NCI-H69 (cell line): ENCODE measurements at regions not wholly inside any gene's neighbourhood (a gene's known extent, or its start where the extent isn't known, plus 50 kb on each side); places are given as distances from the start of the nearest gene placed in this dataset.
"Not testable (repeated sequence)": the region's sequence is repeated elsewhere in the genome, so short reads cannot be mapped to it uniquely, and the experiment has no call there.

Experiments
- DNase-seq: peaks from one replicate; lab custom pipeline; 2025; lab: John Stamatoyannopoulos, UW

DNA sequence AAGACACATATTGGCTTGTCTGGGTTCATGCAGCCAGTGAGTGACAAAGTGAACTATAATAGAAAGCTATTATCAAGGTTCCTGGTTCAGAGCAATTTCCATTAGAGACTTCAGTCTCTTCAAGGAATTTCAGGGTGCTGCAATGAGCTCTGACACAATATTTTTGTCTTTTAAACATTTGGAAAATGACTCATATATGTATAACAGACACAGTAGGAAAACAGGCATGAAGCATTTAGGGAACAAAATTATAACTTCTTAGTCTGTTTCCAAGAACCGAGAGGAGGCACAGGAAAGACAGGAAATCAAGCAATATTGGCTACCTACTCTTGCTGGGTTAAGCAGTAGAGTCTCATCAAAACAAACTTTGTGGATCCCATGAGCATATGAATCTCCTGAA, 170.4 kb downstream of the PTPRC start:
- no peak for DNase-seq

DNA sequence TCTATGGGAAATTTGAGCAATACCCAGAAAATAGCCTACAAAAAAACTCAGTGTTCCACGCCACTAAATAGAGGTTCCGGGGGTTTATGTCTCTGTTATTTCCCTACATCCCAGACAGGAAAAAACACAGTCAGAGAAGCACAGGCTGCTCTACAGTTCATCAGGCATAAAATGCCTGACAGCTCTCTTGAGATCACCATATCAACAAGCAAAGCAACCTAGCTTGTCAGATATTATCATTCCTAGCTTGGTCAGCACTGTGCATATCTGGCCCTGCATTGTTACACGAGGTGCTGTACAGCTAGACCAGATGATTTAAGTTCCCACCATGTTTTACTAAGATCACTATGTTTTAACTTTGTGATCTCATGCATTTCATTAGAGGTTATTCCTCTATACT, 172.6 kb downstream of the PTPRC start:
- DNase-seq: no peak

DNA sequence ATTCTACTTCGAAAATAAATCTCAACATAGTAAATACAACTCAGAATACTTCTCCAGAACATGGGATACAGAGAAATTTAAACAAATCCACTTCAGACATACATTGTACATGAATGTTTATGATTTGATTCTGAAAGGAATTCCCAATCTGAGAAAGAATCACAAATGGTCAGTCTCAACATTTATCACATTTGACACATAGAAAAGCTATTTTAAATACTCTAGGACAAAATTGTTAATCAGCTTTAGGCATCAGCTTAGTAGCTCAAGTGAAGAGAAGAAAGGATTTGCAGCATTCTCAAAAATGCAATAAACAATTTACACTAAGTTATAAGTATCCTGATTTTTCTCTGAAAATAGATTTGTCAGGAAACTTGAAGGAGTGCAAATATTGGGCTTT, 184.8 kb downstream of the PTPRC start:
- DNase-seq: no peak

DNA sequence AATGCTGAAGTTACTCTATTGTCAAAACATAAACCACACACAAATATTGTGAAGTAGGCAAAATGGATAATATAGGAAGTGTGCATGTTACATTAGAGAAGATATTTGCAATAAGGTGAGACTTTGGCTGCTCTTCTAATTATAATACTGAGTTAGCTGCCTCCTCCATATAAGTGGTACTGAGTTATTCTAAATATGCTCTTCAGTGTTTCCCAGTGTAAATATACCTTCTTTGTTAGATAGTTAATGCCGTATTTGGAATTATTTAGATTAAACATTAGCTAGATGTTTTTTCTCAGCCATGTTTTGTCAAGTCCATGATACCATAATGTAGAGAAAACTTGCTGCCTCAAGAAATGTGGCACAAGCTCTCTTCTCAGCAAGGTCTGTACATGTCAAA, 186.4 kb downstream of the PTPRC start:
- DNase-seq: no peak

DNA sequence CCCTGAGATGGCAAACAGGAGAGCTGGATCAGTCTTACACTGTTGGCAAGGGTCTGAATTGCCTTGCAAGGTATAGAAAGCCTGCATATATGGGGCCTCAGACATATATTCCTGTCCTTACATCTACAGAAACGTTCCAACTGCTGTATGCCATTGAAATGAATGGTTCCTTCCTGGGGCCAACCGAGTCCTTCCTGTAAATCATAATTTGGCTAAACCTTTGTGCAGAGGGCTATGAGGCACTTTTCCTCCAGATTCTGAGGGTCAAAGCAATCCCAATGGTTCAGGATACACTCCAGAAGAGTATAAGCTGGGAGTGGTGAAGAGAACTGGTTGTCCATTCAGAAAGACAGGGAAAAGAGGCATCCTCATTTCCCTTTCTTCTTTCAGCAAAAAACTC, 190.5 kb downstream of the PTPRC start:
- no peak for DNase-seq

DNA sequence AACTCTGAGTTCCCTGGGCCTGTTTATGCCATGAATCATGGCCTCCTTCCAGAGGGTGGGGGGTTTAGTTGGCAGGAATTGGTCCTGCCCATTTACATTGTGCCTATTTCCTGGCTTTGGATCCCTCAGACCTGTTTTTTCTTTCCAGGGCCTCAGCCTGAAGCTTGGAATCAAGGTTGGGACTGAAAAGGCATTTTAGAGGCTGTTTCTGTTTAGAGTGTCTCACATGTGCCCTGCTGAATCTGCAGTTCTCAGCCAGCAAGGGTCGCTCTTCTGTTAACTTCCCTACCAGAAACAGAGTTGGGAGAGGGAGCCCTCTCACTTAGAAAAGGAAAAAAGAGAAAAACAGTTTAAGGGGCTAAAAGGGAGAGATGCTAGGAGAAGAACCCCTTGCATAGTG, 191.1 kb downstream of the PTPRC start:
- no peak for DNase-seq

DNA sequence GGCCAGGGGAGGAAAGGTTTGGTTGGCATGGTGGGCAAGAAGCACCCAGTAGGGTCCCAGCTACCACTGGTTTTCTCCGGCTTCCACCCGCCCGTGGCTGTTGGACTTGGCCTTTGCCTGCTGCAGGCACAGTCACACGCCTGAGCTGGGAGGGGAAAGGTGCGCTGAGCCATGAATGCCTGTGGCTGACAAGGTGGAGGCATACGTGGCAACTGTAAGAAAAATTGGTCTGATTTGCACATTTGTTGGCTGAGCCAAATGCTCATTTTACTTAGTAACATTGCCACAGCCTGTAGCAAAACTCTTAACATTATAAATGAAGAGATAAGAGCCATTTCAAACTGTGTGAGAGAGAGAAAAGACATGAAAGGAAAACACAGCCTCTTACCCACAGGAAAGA, 191.6 kb downstream of the PTPRC start:
- DNase-seq: no peak

DNA sequence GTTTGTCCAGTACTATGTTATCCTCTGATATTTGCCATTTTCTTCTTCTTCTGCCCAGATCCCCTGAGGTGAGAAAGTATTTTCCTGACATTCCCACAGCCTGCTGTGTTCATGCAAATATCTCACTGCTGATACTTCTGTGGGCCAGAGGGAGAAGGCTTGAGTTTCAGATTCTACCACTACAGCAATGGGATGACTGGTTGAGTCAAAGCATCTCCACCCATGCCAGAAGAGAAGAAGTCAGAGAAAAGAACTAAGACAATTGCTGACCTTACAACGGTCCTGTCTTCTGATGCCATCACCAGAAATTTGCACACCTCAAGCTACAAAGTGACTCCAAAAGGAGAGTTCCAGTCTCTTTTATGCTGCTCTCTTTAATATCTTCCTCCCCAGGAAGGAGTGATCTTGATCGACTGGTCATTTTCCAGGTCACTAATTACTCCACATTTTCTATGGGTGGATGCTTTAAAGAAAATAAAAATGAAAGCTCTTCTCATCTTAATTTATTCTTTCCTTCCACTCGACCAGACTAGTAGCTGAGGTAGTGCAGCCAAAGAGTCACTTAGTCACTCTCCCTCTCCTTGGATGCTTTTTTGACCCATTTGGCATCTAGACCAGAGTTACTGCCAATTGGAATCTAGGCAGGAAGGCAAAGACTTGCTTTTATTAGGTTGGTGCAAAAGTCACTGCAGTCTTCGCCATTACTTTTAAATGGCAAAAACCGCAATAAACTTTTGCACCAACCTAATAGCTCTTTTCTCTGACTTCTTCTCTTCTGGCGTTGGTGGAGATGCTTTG, 195.1 kb downstream of the PTPRC start:
- DNase-seq: no peak

DNA sequence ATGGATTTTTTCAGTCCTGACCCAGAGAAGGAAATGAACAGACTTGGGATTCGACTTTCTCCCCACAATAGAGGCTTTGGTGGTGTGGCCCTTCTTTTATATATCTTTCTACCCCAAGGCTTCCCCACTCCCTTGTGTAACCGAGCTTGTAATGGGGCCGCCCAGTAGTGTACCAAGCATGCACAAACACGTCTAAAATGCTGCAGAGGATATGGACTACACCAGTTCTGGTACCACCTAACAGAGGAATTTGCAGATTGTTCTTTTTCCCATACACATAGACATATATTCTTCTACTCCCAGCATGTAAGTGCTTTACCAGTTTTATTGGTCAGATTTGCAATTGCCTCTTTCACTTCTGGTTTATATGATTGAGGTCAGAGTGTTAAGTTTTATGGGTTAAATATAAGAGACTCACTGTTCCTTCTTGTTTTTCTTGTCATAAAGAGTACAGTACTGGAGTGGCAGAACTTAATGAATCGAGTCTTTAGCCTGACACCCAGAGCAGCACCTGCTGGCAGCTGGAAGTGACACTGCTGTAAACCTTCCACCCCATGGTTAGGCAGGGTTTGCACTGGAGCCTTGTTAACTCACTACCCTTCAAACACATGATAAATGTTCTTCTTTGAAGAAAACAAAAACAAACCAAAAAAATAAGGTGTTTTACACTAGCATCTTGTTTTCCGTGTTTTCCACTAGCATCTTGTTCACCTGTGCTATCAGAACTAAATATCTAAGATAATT, 198.6 kb downstream of the PTPRC start:
- peak; percentile 19 for DNase-seq

DNA sequence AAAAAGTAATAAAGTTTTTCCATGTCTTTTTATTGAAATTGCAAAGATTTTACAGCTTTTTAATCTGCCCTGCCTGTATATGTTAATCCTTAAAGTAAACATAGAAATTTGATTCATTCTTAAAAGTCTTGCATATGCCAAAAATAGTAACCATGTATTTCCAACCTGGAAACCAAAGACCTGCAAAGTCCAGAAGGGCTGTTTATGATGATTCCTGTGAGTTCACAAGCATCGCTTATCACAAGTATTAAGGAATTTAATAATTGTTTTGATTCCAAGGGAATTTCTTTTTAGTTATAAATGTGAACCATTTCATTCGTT, 199.1 kb downstream of the PTPRC start:
- no peak for DNase-seq

DNA sequence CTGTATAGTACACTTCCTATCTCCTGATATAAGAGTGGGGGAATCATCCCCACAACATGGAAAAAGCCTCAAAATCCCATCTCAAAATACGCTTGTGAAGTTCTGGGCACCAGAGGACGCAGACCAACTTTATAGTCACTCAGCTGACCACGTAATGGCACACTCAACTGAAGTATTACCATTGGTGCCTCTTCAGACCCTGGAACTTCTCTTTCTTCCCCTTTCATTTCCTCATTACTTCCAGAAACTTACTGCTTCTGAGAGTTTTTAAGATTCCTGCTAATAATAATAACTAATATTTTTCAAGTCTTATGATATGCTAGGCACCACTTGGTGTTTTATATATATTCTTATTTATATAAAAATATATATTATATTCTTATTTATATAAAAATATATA, 202.6 kb downstream of the PTPRC start:
- DNase-seq: no peak

DNA sequence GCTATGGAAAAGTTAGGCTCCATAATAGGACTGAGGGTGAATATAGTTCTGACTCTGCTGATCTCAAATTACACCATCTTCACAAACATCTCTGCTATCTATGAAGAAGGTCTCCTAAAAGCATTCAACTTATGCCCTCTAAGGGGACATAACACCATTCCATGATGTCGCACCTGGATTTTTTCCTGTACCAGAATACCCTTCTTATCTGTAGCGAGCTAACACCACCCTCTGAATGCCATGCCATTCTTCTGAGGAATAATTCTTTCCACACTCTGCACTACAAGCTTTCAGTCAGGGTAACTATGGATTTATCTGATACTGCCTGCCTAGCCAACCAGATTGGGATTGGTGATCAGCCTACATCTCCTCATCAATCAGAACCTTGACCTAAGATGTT, 203.8 kb downstream of the PTPRC start:
- DNase-seq: no peak

DNA sequence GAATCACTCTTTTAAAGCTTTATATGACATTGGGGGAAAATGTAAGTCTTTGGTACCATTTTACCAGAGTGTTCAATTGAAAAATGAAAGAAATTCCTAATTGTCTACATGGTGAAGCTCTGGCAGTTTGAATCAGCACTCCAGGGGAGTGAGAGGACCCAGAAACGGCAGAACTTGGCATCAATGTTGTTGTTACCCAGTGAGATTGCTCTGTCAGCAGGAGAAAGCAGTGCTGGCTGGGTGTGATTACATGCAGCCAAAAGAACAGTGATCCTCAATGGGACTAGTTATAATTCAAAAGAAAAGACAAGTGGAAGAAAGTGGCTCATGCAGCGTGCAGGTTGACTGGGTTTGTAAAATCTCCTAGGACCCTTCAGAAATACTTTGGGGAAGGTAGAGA, 206.4 kb downstream of the PTPRC start:
- no peak for DNase-seq

DNA sequence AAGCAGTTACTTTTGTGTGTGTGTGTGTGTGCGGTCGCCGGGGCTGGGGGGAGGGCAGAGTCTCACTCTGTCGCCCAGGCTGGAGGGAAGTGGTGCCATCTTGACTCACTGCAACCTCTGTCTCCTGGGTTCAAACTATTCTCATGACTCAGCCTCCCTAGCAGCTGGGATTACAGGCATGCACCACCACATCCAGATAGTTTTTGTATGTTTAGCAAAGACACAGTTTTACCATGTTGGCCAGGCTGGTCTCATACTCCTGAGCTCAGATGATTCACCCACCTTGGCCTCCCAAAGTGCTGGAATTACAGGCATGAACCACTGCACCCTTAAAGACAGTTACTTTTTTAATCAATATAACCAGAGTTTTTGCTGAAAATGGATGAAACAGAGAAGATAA, 207.0 kb downstream of the PTPRC start:
- no peak for DNase-seq

DNA sequence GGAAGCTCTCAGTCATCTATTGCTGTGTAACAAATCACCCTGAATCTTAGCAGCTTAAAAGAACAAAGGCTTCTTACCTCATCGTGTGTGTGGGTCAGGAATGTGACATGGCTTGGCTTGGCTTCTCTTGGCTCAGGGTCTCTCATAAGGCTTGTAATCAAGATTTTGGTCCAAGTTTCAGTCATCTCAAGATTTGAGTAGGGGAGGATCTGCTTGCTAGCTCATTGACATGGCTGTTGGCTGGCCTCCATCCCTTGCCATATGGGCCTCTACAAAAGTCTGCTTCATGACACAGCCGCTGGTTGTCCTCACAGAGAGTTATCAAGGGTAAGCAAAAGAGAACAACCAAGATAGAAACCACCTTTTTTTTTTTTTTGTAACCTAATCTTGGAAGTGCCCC, 207.7 kb downstream of the PTPRC start:
- DNase-seq: no peak

DNA sequence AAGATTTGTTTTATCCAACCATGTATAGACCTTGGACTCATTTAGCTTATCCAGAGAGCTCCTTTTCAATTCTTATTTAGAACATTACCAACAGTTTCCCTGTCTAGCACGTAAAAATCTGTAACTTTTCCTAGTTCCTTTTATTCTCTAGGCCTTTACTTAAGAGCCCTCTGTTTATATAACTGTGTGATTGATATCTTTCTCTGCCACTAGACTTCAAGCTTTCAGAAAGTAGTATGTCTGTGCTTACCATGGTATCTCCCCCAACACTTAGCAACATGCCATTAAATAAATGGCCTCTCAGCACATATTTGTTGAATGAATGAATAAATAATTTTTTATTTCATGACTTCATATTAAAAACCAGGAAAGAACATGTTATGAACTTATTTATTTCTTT, 209.4 kb downstream of the PTPRC start:
- peak; percentile 30 for DNase-seq

DNA sequence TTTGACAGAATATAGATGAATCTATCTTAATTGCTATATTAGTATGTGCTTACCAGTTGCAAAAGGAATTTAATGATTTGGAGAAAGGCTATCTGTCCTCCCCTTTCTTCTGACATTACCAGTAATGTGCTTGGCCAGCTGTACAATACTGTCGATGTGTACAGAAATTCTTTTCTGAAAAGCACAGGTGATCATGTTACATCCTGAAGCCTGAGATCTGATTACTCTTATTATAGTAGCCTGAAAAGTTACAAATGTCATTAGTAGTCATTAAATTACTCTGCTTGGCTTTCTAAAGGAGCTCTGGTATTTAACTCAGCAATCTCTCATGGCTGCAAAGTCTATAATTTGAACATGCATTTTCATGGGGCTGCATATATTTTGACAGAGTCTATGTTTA, 209.8 kb downstream of the PTPRC start:
- peak; percentile 84 for DNase-seq

DNA sequence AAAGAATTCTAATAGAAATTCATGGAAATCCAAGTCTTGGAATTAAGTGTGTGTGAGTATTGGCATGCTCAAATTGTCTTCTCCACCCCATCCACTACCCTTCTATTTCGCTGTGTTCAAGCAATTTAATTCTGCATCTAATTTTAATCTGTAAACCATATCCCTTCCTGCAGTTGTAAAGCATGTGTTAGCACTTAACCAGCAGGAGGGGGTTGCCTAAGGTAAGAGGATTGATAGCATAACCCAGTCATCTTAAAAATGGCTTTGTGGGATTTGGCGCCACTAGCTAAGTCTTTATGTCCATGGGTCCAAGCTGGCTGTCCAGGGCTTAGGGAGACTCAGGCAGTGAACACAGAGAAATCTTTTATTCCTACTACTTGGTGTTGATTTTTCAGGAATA, 210.3 kb downstream of the PTPRC start:
- DNase-seq: peak; percentile 89

DNA sequence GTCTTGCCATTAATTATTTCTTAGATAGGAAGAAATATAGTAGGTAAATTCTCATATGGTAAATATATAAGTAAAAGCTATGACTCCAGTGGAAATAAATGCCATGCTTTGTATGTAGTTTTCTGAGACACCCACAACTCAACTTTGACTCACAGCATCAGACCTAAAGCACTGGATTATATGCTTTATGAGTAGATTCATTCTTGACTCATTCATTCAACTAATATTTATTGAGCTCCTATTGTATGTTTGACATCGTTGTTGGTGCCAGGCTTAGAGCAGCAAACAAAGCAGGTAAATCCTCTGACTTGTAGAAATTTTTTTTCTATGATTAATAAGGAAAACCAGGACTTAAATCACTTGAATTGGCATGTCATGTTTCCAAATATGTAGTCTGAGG, 211.4 kb downstream of the PTPRC start:
- DNase-seq: no peak

DNA sequence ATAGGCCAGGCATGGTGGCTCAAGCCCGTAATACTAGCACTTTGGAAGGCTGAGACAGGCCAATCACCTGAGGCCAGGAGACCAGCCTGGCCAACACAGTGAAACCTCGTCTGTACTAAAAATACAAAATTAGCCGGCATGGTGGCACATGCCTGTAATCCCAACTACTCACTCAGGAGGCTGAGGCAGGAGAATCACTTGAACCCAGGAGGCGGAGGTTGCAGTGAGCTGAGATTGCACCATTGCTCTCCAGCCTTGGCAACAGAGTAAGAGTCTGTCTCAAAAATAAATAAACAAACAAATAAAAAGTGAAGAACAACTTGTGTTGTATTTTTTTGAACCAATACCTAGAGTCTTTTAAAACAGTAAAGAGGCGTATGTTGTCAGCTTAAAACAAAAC, 212.1 kb downstream of the PTPRC start:
- DNase-seq: not testable (repeated sequence)

DNA sequence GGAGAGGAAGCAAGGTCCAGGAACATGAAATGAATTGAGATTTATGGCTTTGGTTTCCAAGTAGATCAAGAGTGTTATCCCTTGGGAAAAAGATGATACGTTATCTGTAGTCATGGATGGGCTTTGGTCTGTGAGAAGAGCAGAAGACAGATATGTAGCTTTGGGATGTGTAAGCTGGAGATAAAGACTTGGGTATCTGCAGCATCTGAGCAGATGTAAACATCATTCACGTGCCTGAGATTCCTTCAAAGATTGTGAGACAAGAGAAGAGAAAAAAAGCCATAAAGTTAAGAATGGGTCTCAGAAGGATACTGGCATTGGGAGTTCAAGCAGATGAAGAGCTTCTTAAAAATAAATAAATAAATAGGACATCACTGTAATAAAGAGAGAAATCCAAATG, 217.8 kb downstream of the PTPRC start:
- DNase-seq: no peak

DNA sequence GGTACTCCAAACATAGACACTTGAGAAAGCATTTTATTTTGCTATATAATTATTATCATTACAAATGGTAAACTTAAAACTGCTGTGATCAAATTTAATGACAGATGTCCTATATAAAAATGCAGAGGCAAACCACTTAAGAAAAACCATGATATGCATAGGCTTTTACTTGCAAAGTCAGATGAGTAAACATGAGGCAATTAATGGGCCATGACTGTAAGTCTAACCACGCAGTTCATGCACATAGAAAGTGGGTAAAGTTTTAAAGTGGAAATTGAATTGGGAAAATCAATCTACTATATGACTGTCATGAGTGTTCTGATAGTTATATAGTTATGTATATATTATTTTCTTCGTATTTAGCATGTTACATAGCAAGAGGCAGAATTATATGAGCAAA, 219.2 kb downstream of the PTPRC start:
- peak; percentile 93 for DNase-seq

DNA sequence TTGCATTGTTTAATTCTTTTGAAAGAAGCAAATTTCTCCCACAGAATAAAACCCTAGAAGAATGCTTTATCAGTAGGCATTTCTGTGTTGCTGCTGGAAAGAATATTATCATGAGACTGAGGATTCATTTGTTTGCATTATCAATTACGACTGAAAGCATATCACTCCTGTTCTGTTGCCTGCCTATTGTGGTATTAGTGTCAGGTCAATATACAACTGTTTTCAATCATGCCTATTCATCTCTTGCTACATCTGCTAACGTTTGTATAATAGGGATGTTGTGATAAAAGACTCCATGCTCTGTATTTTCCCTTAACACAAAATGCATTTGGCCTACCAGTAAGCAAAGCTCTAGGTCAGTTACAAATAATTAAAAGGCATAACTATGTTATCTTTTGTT, 221.5 kb downstream of the PTPRC start:
- peak; percentile 69 for DNase-seq

DNA sequence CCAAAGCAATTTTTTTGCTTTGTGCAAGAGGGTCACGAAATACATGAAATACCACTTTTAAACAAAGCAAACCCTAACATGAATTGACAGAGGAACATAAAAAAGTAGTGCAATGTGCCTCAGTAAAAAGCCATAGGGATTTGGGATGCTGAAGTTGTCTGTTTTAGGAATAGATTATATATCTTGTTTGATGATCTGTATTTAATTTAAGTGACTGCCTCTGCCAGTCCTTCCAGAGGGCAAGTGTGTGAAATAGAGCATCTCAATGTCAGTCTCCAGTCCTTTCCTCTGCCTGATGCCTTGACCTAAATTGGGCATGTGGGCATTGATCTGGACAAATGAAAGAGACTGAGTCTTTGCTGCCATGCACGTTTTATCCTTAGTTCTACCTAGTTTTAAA, 222.8 kb downstream of the PTPRC start:
- DNase-seq: peak; percentile 21
